Choroid plexus epithelial cell (primary cell): ENCODE measurements at regions not wholly inside any gene's neighbourhood (a gene's known extent, or its start where the extent isn't known, plus 50 kb on each side); places are given as distances from the start of the nearest gene placed in this dataset.

Experiments
- DNase-seq: peaks from one replicate; pipeline ENCODE4 v3.0.0-alpha.2; 2010; ENCODE audit warnings: low read depth
- H3K4me3 ChIP-seq: 2 replicates; pipeline ENCODE4 v1.5.1; 2011; ENCODE audit warnings: low read depth, mild to moderate bottlenecking, control low read depth, low read length, moderate library complexity
- CTCF ChIP-seq: conservative IDR thresholded peaks from 2 replicates; pipeline ENCODE4 v1.5.1; 2011; ENCODE audit warnings: low read depth, mild to moderate bottlenecking, control low read depth, inconsistent platforms, low read length, moderate library complexity

GRCh38 chr6:114403858-114404257 lies 61.0 kb upstream of the HS3ST5 start:
- H3K4me3 ChIP-seq, result no peak overlapping the region
- TF ChIP-seq CTCF, result no peak
- DNase-seq, result no peak

DNA sequence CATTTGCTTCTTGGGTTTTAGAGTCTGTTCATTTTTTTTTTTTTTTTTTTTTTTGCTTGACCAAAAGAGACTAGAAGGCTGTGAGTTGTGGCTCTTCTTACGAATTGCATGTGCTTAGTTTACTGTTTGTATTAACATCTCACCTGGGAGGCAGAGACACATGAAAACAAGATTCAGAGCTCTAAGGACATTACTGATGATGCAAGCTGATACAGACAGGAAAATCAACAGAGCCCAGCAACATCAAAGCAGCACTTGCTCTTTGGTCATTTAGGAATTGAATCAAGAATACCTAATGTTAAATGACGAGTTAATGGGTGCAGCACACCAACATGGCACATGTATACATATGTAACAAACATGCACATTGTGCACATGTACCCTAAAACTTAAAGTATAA lies 55.7 kb upstream of the HS3ST5 start:
- no peak for TF ChIP-seq CTCF
- no peak overlapping the region for H3K4me3 ChIP-seq
- DNase-seq, result no peak
